Activated CD8-positive, alpha-beta memory T cell treated with anti-CD3 and anti-CD28 coated beads, Interleukin-2, amount 50 U/mL, for 24 hours (primary cell): ENCODE measurements at regions not wholly inside any gene's neighbourhood (a gene's known extent, or its start where the extent isn't known, plus 50 kb on each side); places are given as distances from the start of the nearest gene placed in this dataset.

Source experiments
- DNase-seq: peaks from one replicate; pipeline ENCODE4 v3.0.0-alpha.2; 2020; ENCODE audit errors: extremely low read depth

DNA sequence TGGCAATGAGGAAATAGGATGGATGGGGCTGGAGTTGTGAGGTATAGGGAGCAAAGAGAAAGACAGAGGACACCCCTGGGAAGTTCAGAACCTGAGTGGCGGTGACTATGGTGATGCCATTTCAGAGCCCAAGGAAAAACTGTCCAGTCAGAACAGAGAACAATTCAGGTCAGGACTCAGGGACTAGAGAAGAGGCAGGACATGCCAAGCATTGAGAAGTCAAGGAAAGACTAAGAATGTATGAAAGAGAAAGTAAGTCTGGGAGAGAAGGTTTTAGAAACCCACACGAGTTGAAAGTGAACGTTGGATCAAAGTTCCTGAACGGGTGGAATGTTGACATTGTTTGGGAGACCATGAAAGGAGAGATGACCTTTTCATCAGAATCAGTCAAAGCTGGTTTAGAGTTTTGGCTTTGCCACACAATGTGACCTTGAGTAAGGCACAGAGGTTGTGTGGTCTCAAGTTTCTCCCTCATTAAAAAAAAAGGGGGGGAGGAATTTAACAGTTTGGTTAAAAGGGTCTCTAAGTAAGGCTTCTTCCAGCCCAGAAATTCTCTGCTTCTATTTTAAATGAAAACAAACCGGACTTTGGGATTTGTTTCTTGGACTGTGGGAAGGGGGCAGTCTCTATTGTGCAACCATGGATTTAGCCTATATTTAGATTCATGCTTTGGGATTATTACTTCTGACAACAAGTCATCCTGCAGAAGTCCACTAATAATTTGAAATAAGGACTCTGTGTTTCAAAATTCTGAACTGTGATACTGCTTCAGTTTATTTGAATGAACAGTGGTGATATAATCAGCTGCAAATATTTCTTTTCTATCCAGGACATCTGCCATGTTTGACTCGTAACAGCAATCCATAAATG lies 315.9 kb upstream of the TBL1XR1 start:
- no peak for DNase-seq

DNA sequence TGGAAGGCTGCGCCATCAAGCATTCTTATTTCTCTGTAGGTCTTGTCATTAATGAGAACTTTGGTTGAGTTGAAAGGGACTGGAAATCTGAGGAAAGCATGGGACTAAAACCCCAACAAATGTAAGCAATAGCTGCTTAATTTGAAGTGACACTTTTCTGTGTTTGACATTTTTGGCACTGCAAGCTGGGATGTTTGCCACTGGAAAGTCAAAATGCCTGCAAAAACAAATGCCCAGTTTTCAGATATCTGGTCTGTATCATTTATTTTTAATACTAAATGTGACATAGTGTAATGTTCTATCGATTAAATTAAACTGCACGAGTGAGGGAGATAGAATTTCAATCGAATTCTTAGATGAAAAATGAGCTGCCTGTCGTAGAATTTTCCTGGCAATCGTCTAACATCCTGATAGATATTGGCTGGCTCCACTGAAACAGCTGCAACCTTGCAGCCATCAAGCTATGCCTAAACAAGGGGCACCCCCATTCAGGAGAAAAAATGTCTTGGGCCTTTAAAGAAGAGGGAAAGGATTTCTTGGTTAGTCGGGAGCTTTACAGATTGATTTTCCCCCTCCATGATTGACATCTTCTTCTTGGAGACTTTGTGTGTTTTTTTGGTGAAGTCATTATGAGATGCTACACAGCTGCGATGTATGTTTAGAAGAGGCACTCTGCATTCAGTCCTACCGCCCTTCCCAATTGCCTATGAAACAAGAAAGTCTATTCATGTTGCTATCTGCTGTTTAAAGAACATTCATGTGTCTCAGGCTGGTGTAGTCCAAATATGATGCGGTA lies 316.7 kb upstream of the TBL1XR1 start:
- no peak for DNase-seq

DNA sequence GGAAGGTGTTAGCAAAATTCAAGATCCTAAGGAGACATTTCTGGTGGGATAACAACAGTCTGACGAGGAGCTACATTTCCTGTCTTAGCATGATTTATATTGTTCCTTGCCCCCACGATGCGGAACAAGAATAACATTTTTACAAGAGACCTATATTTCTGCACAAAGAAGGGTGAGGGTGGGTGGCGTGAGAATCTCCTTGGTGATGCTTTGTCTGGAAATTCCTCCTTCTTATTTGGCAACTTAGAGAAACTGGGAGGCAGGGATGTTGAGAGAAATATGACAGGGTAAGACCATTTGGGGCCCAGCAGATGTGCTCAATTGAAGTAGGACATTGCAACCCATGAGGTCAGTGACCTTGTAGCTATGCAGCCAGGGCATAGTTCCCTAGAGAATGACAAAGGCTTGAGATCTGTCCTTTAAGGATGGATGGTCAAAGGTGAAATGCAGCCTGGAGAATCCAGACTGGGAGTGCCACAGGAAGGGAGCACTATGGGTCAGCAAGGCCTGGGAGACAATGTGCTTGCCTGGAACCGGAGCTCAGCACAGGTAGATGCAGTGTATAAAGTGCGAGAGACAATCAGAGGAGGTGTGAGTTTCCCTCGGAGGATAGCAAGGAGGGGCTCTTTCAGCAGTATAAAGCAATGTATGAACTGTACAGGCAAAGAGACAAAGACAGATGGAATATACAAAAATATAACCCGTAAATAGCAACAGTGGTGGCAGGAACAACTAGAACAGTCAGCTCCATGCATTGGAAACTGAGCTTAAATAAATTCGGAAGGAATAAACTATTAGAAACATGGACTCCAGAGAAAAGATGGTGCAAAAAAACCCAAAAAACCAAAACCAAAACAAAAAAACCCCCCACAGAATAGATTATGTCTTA lies 317.6 kb upstream of the TBL1XR1 start:
- no peak for DNase-seq

DNA sequence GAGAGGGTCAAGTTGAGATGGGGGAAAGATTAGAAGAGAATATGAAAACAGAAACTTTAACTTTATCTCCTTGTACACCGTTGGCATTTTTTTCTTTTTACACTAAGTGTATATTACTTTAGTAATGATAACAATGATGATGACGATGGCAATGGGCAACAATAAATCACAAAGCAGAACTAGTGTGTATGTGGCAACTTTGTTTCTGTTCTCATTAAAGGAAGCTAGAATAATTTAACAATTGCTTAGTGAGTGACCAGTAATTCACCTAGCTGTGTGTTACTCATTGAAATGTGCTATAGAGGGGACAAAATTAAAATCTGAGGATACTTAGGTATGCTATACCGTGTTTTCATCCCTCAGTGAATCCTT lies 318.5 kb upstream of the TBL1XR1 start:
- no peak for DNase-seq

DNA sequence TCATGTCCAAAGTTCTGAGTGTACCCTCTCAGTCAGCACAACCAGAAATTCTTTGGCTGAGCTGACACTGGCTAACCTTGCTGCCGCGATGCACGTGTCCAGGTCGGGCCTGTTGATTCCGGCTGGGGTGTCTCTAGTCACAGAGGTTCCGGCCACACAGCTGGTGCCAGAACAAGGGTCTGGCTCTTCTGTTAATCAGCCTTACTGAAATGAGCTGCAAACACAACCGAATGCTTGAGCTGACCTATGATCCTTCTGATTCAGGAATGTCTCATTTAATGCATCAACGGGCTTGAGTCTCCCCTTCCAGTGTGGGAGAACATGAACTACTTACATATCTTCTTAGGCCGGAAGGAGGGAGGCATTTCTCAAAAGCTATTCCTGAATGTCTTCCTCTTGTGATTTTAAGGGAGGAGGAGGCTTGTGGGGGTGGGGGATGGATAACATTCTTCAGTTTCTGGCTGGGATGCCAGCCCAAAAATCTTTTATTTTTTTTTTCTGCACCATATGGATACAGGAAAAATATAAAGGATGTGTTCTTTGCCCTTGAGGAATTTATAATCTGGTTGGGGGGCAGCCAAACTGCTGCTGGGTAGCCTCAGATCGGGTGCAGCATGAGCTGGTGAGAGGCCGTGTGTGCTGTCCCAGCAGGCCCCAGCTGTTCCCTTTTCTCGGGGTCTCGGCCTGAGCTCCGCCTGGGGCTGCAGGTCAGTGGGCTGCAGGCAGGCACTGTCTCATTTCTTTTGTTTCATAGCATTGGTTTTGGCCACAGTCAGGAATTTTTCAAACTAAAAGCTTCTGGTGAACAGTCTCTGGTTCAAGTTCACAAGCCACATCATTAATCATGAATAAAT lies 319.1 kb upstream of the TBL1XR1 start:
- no peak for DNase-seq

DNA sequence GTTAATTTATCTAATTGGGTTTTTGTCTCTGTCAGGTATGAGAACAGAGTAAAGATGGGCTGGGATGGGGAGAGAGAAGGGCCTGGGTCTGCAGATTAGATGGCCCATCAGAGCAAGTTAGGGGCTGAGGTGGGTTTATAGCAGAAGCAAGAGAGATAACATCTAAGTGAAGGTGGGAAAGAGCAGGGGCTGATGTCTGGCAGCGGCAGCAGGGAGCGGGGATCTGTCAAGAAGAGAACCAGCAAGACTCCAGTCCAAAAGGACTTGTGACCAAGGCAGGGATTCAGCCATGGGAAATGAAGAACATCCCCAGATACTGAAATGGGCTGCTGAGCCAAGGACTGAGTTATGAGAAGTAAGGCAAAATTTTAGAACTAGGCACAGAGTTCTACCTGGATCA lies 320.6 kb upstream of the TBL1XR1 start:
- DNase-seq, result no peak

DNA sequence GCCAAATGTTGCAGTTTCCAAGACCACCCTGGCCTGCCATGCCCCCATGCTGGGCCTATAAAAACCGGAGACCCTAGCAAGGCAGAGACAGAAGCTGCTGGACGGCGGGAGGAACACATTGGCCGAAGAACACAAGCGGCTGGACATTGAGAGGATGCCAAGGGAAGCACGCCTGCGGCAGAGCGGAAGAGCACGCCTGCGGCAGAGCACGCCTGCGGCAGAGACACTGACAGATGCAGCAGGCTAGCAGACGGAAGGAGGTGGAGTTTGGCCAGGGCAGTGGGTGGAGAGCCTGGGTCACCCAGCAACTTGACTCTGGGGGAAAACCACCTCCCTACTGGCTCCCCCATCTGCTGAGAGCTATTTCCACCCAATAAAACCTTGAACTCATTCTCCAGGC lies 322.3 kb upstream of the TBL1XR1 start:
- DNase-seq, result no peak

DNA sequence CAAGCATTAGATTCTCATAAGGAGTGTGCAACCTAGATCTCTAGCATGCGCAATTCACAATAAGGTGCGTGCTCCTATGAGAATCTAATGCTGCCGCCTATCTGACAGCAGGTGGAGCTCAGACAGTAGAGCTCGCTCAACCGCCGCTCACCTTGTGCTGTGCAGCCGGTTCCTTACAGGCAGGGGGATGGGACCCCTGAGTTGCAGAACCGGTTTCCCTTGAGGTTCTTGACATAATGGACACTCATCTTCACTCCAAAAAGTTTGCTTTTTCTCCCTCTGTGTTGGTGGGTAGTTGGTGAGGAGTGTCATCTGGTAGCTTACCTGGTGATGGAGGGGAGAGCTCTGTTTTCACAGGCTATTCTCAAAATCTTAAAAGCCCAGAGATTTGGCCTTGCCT lies 324.0 kb upstream of the TBL1XR1 start:
- no peak for DNase-seq

DNA sequence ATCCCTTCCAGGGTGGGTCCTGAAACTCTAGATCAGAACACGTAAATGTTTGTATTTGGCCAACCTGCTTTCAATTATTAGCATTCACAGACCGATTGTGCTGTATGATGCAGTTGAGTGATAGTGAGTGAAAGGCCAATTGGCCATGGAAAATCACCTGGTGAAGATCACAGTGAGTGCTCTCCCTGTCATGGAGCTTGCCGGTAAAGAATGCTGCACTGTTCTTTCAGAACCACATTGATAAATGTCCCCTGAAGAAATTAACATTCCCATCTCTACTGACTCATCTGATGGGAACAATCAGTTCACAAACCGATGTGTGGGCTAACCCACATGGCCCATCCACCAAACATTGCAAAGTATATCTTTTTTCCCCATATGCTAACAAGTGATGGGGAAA lies 324.8 kb upstream of the TBL1XR1 start:
- no peak for DNase-seq

DNA sequence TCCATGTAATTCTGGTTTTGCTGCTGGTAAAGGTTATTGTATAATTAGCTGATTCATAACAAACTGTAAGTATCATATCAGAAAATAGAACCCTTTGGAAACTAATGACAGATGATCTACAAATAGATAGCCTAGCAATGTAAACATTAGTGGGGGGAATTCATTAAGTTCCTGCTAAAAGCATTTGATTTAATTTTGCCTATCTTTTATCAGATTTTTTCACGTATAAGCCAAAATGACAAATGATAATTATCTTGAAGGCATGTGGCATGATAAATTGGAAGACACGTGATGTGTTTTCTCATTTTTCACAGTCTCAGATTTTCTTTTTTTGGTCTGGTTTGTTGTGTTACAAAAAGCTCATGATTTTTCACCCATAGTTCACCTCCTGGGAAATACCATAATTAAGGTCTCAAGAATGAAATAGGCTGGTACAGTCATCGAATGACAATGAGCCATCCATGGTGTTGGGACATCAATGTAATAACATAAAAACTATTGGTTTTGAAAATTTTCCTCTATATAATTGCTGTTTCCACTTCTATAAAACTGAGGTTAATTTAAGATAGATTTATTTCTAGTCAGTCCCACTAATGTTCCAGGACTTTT lies 325.9 kb upstream of the TBL1XR1 start:
- no peak for DNase-seq

DNA sequence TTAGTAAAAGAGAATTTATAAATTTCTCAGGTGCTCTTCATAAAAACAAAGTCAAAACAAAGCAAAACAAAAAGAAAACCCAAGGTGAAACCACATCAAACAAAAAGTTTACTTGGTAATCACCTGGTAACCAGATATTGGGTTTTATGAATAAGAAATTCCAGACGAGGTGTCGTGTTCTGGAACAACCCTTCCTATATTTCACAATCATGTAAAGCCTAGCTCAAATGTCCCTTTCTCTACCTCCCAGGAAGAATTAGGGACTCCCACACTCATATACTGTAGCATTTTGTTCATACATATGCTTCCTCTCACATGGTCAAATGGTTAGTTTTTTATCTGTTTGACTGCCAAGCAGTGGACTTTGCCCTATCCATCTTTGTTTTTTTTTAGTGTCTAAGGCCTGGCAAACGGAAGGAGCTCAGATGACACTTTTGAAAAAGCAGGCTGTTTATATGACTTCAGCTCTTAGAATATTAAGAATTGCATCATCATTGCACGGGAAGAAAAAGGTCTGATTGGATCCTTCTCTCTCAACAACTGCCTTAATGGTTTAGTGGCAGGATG lies 326.7 kb upstream of the TBL1XR1 start:
- DNase-seq, result no peak

DNA sequence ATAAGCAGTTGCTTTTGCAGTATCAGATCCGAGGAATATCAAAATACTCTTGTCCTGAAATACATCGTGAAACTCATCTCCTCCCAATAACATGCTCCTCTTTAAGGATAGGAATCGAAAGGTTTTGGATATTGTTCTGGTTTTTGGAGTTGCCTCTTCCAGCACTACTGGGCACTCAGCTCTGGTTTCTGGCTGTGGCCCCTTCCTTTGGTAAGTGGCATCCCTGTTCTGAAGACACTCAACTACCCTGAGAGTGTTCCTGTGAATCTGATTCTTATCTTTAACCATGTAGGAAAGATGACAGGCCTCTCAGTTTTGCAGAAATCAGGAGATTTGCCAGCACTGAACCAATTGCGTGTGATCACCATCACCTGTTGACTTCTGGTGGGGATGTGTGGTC lies 327.5 kb upstream of the TBL1XR1 start:
- DNase-seq, result no peak

DNA sequence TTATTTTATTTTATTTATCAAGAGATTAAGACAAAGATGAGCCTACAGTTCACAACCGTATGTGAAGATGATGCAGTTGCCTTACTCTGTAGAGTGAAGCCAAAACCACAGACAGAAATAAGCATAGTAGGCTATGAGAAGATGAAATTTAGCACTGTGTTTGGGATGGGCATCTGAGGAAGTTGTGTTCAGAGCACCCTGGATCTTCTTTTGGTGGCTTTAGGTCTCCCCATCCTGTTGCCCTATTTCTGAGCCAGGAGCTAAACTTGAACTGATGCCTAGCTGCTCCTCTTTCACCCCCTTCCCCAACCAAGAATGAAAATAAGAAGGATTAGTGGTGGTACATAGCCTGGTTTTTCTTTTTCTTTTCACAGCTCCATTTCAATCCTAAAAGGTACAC lies 328.1 kb upstream of the TBL1XR1 start:
- DNase-seq, result no peak

DNA sequence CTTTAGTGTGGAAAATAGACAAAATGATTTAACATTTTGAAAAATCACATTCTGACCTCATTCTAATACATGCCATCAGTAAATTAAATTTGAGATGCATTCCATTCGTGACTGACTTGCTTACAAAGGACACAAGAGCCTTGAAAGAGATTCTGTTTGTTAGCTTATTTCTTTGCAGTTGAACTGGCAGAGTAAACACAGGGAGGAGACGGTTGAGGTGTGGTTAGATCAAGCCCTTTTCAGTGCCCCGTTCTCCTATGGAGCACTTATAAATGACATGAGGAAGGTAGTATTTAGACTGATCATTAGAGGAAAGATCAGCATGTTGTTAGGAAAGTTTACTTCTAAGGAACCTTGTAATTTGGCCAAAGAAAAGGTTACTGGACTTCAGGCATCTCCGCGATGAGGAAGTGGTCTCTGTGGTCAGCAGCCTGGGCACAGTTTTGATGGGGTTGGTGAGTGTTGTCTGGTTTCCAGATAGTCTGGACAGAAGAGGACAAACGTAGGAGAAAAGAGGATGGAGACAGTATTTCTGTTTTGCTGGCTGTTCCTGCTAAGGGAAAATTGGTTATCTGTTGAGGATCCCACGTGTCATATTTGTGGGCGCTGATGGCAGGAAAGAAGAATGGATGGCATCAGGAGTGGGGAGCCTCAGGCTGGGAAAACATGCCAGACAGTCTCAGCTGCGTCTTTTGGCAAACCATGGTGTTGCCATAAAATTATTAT lies 328.9 kb upstream of the TBL1XR1 start:
- no peak for DNase-seq

DNA sequence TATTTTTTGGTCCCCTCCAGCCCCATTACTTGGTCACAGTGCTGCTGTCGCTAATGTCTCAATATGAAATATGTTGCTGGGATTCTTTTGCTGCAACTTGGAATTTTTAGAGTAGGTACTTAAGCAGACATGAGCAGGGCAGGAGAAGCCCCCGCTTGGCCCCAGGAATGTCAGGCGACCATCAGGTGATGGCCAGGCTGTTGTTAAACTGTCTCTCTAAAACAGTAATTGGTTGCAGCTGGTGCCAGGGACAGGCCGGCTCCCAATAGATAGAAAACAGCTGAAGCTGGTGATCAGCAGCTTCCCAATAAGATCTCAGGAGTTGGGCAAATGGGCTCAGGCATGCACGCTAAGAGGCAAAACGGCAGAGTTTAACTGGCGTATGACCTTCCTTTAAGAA lies 329.9 kb upstream of the TBL1XR1 start:
- DNase-seq, result no peak

DNA sequence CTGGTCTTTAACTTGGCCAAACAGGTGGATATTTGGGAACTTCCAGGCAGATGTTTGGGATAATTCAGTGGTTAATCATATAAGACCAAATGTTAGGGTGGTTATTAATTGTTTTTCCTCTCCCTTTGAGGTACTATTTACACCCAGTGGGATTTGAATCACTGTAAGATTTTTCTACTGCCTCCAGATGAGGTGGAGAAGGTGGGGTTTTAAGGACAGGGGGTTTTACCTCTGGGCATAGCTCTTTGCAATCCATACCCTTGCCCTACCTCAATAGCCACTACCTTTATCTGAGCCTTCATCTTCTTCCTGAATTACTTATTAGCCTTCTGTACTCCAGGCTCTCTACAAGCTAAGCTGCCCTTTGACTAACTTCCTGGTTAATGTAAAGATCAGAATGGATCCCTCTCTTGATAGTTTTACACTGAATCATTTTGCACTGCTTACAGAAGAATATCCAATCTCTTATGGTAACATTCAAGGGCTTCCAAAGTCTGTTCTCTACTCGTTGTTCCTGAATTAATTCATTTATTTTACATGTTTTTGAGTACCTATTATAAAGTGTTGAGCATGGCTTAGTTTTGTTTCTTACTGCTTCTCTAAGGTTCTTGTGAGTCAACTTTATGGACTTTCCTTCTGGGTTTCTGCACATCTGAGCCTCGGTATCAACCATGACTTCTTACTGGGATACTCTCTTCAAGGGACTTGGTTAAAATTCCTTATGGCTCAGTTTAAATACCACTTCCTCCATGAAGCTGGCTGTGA lies 331.2 kb upstream of the TBL1XR1 start:
- DNase-seq, result no peak

DNA sequence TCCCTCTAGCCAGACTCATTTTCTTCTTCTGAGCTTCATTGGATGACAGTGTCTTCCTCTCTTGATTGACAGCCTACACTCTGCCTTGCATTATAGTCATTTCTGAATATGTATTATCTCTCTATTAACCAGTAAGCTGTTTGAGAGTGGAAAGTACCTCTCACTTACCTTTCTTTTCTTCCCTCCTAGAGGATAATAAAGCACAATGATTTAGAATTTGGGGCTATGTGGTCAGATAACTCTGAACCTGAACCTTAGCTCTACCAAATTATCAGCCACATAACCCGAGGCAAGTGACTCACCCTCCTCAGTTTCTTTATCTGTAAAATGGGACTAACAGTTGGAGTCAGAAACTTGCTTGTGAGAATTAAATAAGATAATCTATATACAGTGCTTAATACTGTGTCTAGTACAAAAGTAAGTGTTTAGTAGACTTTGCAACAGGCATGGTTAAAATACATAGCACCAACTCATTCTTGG lies 331.8 kb upstream of the TBL1XR1 start:
- no peak for DNase-seq

DNA sequence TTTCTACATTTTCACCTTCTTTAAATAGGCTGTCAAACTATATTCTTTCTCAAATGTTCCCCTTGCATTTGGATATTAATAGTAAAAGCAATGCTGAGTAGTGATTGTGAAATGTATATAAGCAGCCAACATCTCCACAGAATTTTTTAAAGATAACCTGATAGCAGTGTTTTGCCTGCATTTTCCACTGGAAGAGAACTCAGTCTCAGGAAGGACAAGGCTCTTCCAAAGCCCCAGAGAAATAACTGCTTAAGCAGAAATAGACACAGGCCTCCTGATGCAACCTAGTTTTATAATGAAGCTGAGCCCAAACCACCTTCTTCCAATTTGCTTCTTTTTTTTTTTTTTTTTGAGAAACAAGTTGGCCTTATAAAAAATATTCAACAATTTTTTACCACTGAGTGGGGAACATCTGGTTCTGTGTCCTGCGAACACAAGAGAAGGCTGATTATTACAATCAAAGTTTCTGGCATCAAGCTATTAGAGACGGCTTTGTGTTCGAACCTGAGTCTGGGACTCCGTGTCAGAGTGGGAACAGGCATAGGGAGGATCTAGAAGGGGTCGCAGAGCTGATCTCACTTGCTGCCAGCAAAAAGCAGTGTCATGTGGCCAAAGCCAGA lies 332.5 kb upstream of the TBL1XR1 start:
- no peak for DNase-seq
